K562 (cell line): ENCODE measurements at regions not wholly inside any gene's neighbourhood (a gene's known extent, or its start where the extent isn't known, plus 50 kb on each side); places are given as distances from the start of the nearest gene placed in this dataset.

Experiments
- ATAC-seq: fragments of 200-7000 bp; cut with Tn5 transposase; 3 replicates; pipeline ENCODE4 v1.9.1; 2020; ENCODE audit warnings: moderate library complexity
- BruUV-seq: library from RNA; stranded (reverse); fragments of 400-500 nt; replicated peaks from 2 replicates; lab custom pipeline; 2021; lab: Mats Ljungman, UMichigan
- CTCF ChIA-PET: fragments of 300-600 bp; formaldehyde crosslinking; extraction: SDS; loops from one replicate; lab custom pipeline; 2021; ENCODE audit warnings: low intra/inter-chr PET ratio; lab: Yijun Ruan, JAX
- POLR2A ChIA-PET: fragments of 300-600, 350-650 bp; sonication (Branson Sonifier 250); formaldehyde crosslinking; extraction: SDS; loops from one replicate; lab custom pipeline; 2021; ENCODE audit warnings: antibody characterized with exemption, inconsistent platforms; lab: Yijun Ruan, JAX
- DNase-seq, 4 experiments: peaks; one replicate each; pipeline versions ENCODE4 v3.0.0 to v3.0.0-alpha.2; 2011 to 2018; ENCODE audit warnings: low spot score in 3 of 4, mixed read lengths in 3 of 4; ENCODE audit errors: extremely low read depth in 1 of 4
- FAIRE-seq: peaks from 2 replicates; lab custom pipeline; 2011; peaks lifted over from hg19 to GRCh38; lab: Jason Lieb, UNC
- H2AFZ ChIP-seq: 2 replicates; pipeline ENCODE4 v1.6.0; 2011; ENCODE audit warnings: low read depth, low read length, control low read depth, inconsistent platforms
- H3K27ac ChIP-seq: fragments of 200-600 bp; 3 replicates; pipeline ENCODE4 v1.8.0; 2011; ENCODE audit warnings: low read depth, mild to moderate bottlenecking, control low read depth, inconsistent platforms, low read length, moderate library complexity, mixed read lengths; ENCODE audit errors: extremely low read depth
- H3K27me3 ChIP-seq, 2 experiments: fragments of 300-600 bp in 1 of 2; 2 replicates in 1 of 2; 3 replicates in 1 of 2; pipeline versions ENCODE4 v1.6.0 to v1.8.0; 2011; ENCODE audit warnings: inconsistent platforms in 2 of 2, low read length in 2 of 2, mild to moderate bottlenecking in 1 of 2, mixed read lengths in 1 of 2, moderate library complexity in 1 of 2; ENCODE audit not compliant: control insufficient read depth in 2 of 2, insufficient read depth in 2 of 2
- H3K36me3 ChIP-seq: fragments of 300-600 bp; 3 replicates; pipeline ENCODE4 v1.8.0; 2011; ENCODE audit warnings: mild to moderate bottlenecking, low read length, inconsistent platforms; ENCODE audit not compliant: control insufficient read depth, insufficient read depth
- H3K4me1 ChIP-seq, 2 experiments: fragments of 200-600 bp in 1 of 2; replicated peaks in 1 of 2; 2 replicates in 1 of 2; 3 replicates in 1 of 2; pipeline versions ENCODE4 v1.5.1 to v1.8.0; 2011; ENCODE audit warnings: inconsistent platforms in 2 of 2, low read length in 2 of 2, mild to moderate bottlenecking in 1 of 2, mixed read lengths in 1 of 2, moderate library complexity in 1 of 2; ENCODE audit not compliant: control insufficient read depth in 2 of 2, insufficient read depth in 2 of 2
- H3K4me2 ChIP-seq: 2 replicates; pipeline ENCODE4 v1.6.1; 2011; ENCODE audit warnings: low read length, control low read depth, inconsistent platforms, mixed read lengths; ENCODE audit not compliant: insufficient read depth
- H3K4me3 ChIP-seq: fragments of 200-600 bp; sonication (generic), shearing (Covaris generic); 2 replicates; pipeline ENCODE4 v1.5.1; 2016; ENCODE audit warnings: control low read depth, inconsistent platforms
- H3K79me2 ChIP-seq: fragments of 200-600 bp; 3 replicates; pipeline ENCODE4 v1.8.0; 2011; ENCODE audit warnings: low read length, inconsistent platforms; ENCODE audit not compliant: control insufficient read depth, insufficient read depth
- H3K9ac ChIP-seq, 2 experiments: 2 replicates each; pipeline versions ENCODE4 v1.6.0 to v1.6.1; 2011; ENCODE audit warnings: low read depth in 2 of 2, low read length in 2 of 2, control low read depth in 1 of 2, inconsistent platforms in 1 of 2, mild to moderate bottlenecking in 1 of 2, mixed read lengths in 1 of 2; ENCODE audit not compliant: insufficient read depth in 1 of 2
- H3K9me1 ChIP-seq: one replicate; pipeline ENCODE4 v1.6.0; 2011; ENCODE audit warnings: inconsistent platforms, mild to moderate bottlenecking, low read length, moderate library complexity; ENCODE audit not compliant: control insufficient read depth, insufficient read depth
- H3K9me3 ChIP-seq: replicated peaks from 2 replicates; pipeline ENCODE4 v1.5.1; 2011; ENCODE audit warnings: low read depth, low read length, inconsistent platforms; ENCODE audit not compliant: control insufficient read depth, insufficient read depth
- H4K20me1 ChIP-seq: replicated peaks from 2 replicates; pipeline ENCODE4 v1.6.1; 2011; ENCODE audit warnings: low read length, inconsistent platforms, mixed read lengths; ENCODE audit not compliant: control insufficient read depth, insufficient read depth
- JUNB ChIP-seq: fragments of 450-650 bp; formaldehyde crosslinking; conservative IDR thresholded peaks from 2 replicates; pipeline ENCODE4 v1.4.0; 2020; ENCODE audit warnings: mild to moderate bottlenecking
- POU5F1 ChIP-seq: fragments of 150-350 bp; IDR thresholded peaks from 2 replicates; pipeline ENCODE4 v1.6.1; 2014; ENCODE audit warnings: borderline replicate concordance, low read length, low read depth, mild to moderate bottlenecking; ENCODE audit not compliant: partially characterized antibody
- WGBS: fragments of 100-300 bp; shearing (Covaris generic); methylation state at CpG from one replicate; pipeline ENCODE4 v1.1.6; 2016; ENCODE audit warnings: low coverage, mixed read lengths; ENCODE audit not compliant: insufficient coverage; ENCODE audit errors: missing lambda C conversion rate; 5-methylcytosine and 5-hydroxymethylcytosine counted together
- in situ Hi-C: fragments of 300-500 bp; cut with MboI; formaldehyde crosslinking; loops from 4 replicates; pipeline ENCODE4 v1.15.0; 2018; ENCODE audit warnings: inconsistent platforms, mixed read lengths
- intact Hi-C: fragments of 100-400 bp; cut with micrococcal nuclease; formaldehyde crosslinking; loops from 2 replicates; pipeline ENCODE4 v1.14.2; 2022
- TF ChIP-seq, protein P1 (sequence below), 2 experiments: fragments of 450-650 bp; formaldehyde crosslinking in 1 of 2; IDR thresholded peaks; 2 replicates each; pipeline versions ENCODE4 v1.4.0 to v1.6.1; 2014 to 2020; ENCODE audit warnings: mild to moderate bottlenecking in 2 of 2, borderline replicate concordance in 1 of 2, low read depth in 1 of 2
- TF ChIP-seq, protein P2 (sequence below): fragments of 250-450 bp; sonication (Bioruptor Pico); IDR thresholded peaks from 2 replicates; pipeline ENCODE4 v1.5.0; 2020; ENCODE audit warnings: mild to moderate bottlenecking
- TF ChIP-seq, protein P3 (sequence below): fragments of 250-450 bp; sonication (Bioruptor Pico); IDR thresholded peaks from 2 replicates; pipeline ENCODE4 v1.5.0; 2021; ENCODE audit warnings: mild to moderate bottlenecking, moderate library complexity

DNA sequence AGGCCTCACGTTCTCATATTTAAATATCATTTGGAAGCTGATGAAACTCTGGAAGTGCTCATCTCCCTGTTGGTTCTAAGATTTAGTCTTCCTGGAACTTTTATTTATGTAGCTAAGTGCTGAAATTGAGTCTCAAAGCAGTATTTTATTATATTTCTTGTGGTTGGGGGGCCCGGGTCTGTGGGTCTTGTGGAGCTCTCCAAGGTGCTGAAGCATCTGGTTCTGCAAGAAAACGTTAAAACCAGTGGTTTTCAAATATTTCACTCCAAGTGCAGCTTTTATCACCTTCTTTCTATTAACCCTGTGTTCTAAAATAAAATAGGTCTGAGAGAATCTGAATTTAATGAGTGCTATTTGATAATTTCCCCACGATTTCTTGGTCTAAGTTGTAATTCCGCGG, 1404.8 kb downstream of the TBC1D22A start (continued):
- TF ChIP-seq, protein P1, sequence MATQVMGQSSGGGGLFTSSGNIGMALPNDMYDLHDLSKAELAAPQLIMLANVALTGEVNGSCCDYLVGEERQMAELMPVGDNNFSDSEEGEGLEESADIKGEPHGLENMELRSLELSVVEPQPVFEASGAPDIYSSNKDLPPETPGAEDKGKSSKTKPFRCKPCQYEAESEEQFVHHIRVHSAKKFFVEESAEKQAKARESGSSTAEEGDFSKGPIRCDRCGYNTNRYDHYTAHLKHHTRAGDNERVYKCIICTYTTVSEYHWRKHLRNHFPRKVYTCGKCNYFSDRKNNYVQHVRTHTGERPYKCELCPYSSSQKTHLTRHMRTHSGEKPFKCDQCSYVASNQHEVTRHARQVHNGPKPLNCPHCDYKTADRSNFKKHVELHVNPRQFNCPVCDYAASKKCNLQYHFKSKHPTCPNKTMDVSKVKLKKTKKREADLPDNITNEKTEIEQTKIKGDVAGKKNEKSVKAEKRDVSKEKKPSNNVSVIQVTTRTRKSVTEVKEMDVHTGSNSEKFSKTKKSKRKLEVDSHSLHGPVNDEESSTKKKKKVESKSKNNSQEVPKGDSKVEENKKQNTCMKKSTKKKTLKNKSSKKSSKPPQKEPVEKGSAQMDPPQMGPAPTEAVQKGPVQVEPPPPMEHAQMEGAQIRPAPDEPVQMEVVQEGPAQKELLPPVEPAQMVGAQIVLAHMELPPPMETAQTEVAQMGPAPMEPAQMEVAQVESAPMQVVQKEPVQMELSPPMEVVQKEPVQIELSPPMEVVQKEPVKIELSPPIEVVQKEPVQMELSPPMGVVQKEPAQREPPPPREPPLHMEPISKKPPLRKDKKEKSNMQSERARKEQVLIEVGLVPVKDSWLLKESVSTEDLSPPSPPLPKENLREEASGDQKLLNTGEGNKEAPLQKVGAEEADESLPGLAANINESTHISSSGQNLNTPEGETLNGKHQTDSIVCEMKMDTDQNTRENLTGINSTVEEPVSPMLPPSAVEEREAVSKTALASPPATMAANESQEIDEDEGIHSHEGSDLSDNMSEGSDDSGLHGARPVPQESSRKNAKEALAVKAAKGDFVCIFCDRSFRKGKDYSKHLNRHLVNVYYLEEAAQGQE (IDR thresholded peaks at IDR 0.05; ENCODE audit: borderline replicate concordance) = peak; percentile 94
- TF ChIP-seq, protein P1 (CRISPR knock-in tag; IDR thresholded peaks at IDR 0.05; ENCODE audit: low read depth) = peak; percentile 78; the same call in 1 of the 2 replicates

DNA sequence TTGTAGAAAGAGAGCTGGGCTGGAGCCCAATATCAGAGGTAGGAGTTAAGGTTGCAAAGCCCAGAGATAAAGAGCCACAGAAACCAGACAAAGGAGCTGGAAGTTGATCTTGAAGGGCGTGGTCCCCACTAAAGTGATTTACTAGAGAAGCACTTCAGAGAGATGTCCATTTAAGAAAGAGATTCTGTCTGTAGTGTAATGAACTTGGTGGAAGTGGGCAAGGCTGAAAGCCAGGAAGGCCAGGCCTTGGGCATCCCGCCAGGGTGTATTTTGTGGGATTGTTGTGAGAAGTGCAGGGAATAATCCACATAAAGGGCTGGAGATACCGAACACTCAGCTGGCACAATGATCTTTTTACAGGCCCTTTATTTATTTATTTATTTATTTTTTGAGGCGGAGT, 1398.8 kb downstream of the TBC1D22A start:
- H3K4me3 ChIP-seq = no peak overlapping the region
- BruUV-seq = no TSS peak
- H2AFZ ChIP-seq = no peak overlapping the region
- no peaks in the 10 kb centered on the region for H3K9me3 ChIP-seq
- H3K9ac ChIP-seq = no peak overlapping the region
- in situ Hi-C loops = no loop called here
- ATAC-seq (no peak), DNase-seq (no peak), FAIRE-seq (no peak)
- H3K36me3 ChIP-seq = no peaks in the 10 kb centered on the region
- TF ChIP-seq, protein P2, sequence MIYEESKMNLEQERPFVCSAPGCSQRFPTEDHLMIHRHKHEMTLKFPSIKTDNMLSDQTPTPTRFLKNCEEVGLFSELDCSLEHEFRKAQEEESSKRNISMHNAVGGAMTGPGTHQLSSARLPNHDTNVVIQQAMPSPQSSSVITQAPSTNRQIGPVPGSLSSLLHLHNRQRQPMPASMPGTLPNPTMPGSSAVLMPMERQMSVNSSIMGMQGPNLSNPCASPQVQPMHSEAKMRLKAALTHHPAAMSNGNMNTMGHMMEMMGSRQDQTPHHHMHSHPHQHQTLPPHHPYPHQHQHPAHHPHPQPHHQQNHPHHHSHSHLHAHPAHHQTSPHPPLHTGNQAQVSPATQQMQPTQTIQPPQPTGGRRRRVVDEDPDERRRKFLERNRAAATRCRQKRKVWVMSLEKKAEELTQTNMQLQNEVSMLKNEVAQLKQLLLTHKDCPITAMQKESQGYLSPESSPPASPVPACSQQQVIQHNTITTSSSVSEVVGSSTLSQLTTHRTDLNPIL (CRISPR knock-in tag) = no peak
- TF ChIP-seq POU5F1 (no peak), JUNB (no peak)
- TF ChIP-seq, protein P3, sequence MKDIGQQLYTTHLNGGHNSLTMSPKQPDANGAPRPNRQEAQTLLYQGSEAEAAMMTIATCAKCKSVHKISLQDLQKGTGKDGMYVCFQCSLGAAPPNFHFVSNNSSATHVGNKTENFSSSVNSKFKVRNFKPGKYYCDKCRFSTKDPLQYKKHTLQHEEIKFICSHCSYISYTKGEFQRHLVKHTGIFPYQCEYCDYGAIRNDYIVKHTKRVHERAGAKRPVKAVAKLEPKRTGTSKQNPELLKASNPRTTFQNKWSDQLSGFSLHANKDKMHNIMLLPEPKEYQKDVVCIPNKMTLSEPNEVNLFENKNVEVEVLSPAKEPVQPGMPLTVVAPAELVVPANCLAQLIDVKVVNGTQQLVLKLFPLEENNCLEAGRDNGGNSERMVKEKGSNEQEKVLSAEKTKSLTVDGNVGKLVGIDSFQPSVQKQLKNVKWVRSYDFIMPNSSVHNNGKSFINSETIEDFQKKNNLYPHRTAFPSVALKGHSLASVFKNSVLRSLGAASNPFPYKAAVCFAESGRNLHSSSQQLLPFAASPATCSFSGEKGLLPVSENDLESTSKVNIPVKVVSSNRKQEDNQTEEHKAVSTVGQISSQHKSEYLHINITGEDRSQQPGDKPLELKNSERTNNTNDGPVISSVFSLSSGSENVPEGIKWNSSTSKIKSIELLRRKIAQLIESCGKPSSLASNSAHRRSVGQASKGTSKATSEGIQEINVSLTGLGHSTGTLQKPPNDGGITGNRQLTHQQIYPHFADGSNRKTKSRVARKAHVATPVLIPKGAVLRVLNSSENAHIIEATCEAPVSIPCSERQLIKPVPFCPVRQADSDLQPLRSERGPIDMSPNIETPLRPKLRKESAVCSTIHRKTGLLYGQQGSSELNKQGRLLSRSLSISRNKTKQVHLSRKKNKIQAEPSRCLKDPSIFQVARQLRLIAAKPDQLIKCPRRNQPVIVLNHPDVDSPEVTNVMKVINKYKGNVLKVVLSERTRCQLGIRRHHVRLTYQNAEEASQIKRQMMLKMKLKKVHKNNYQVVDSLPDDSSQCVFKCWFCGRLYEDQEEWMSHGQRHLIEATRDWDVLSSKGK = no peak
- no peak overlapping the region for H3K4me2 ChIP-seq
- H3K79me2 ChIP-seq = no peaks in the 10 kb centered on the region
- H3K4me1 ChIP-seq = no peaks in the 10 kb centered on the region
- 0% methylated on average over 2 of the region's 4 CpGs for WGBS
- intact Hi-C loops = no loop called here
- no peak overlapping the region for H3K27ac ChIP-seq
- no peaks in the 10 kb centered on the region for H3K27me3 ChIP-seq
- CTCF ChIA-PET = no interaction called here
- H3K9me1 ChIP-seq = no peaks in the 10 kb centered on the region
- POLR2A ChIA-PET = interaction anchor here (0.7 kb wide), 1 partner anchor 632 kb away, joined by 4 read pairs; no protein-coding TSS in a partner anchor
- no peaks in the 10 kb centered on the region for H4K20me1 ChIP-seq
